Spleen (tissue), 11 donors: ENCODE measurements at regions not wholly inside any gene's neighbourhood (a gene's known extent, or its start where the extent isn't known, plus 50 kb on each side); places are given as distances from the start of the nearest gene placed in this dataset.
A peak's percentile ranks its signal among the peaks of the same experiment; 100 is the strongest.

ENCODE experiments used
- DNase-seq: peaks from one replicate; pipeline ENCODE4 v3.0.0-alpha.2; 2020
- H3K27ac ChIP-seq, 8 donors: fragments of 200-600 bp; sonication (generic) in 7 of 8; 1 replicate in 4 of 8; 2 replicates in 4 of 8; pipeline versions ENCODE4 v1.5.0 to v1.8.0; 2016 to 2021; ENCODE audit warnings: inconsistent platforms in 4 of 8, mild to moderate bottlenecking in 4 of 8, moderate library complexity in 1 of 8
- H3K27me3 ChIP-seq, 7 donors: fragments of 200-600 bp; sonication (generic) in 6 of 7; replicated peaks in 1 of 7; 1 replicate in 4 of 7; 2 replicates in 3 of 7; pipeline versions ENCODE4 v1.5.0 to v1.8.0; 2016 to 2021; ENCODE audit warnings: inconsistent platforms in 3 of 7, mild to moderate bottlenecking in 1 of 7
- H3K36me3 ChIP-seq, 6 donors: fragments of 200-600 bp; sonication (generic) in 5 of 6; 1 replicate in 4 of 6; 2 replicates in 2 of 6; pipeline versions ENCODE4 v1.5.0 to v1.8.0; 2016 to 2021; ENCODE audit warnings: inconsistent platforms in 2 of 6
- H3K4me1 ChIP-seq, 6 donors: fragments of 200-600 bp; sonication (generic) in 5 of 6; 1 replicate in 3 of 6; 2 replicates in 3 of 6; pipeline versions ENCODE4 v1.5.0 to v1.8.0; 2016 to 2021; ENCODE audit warnings: inconsistent platforms in 3 of 6
- H3K4me3 ChIP-seq, 8 donors: fragments of 200-600 bp; sonication (generic) in 7 of 8; 1 replicate in 4 of 8; 2 replicates in 4 of 8; pipeline versions ENCODE4 v1.5.0 to v1.8.0; 2016 to 2021; ENCODE audit warnings: inconsistent platforms in 4 of 8, mild to moderate bottlenecking in 4 of 8, moderate library complexity in 2 of 8
- H3K9me3 ChIP-seq, 8 donors: fragments of 200-600 bp; sonication (generic) in 7 of 8; 1 replicate in 4 of 8; 2 replicates in 4 of 8; pipeline versions ENCODE4 v1.5.0 to v1.8.0; 2016 to 2021; ENCODE audit warnings: inconsistent platforms in 4 of 8
- POLR2A ChIP-seq, 3 donors: fragments of 450-650 bp; IDR thresholded peaks; one replicate each; pipeline ENCODE4 v1.5.1; 2017; ENCODE audit warnings: antibody characterized with exemption in 3 of 3, mild to moderate bottlenecking in 1 of 3
- POLR2AphosphoS5 ChIP-seq, 3 donors: sonication (generic); formaldehyde crosslinking; IDR thresholded peaks; one replicate each; pipeline ENCODE4 v1.5.1; 2017; ENCODE audit warnings: antibody characterized with exemption in 3 of 3
- WGBS, 5 donors: extraction: QIAGEN DNeasy Blood & Tissue Kit in 3 of 5; methylation state at CpG; one replicate each; pipeline versions ENCODE4 v1.1.5 to v1.1.7; 2013 to 2018; 5-methylcytosine and 5-hydroxymethylcytosine counted together
- intact Hi-C: fragments of 100-400 bp; cut with DNase I; formaldehyde crosslinking; loops from one replicate; pipeline ENCODE4 v1.15.0; 2023; ENCODE audit warnings: low total_unique reads
- TF ChIP-seq, protein P1 (sequence below), 11 experiments: fragments of 200-600 bp in 7 of 11; fragments of 450-650 bp in 4 of 11; sonication (generic) in 4 of 11; IDR thresholded peaks in 8 of 11; conservative IDR thresholded peaks in 3 of 11; 1 replicate in 7 of 11; 2 replicates in 4 of 11; pipeline versions ENCODE4 v1.4.0 to v1.8.0; 2016 to 2021; ENCODE audit warnings: antibody characterized with exemption in 11 of 11, inconsistent platforms in 4 of 11, mild to moderate bottlenecking in 1 of 11
- donor health status: healthy with polysubstance abuse.
- donor health status: DM: no; HTN: no; CAD: no; lungs with moderate emphysema.
- donor health status: DM: no; HTN: no; CAD: no.
- donor health status: Bipolar disorder and iron deficiency.
- donor health status: healthy.
- donor health status: DM: no; HTN: no; CAD: no.
- donor health status: DM: yes; HTN: yes; CAD: no.

- TF ChIP-seq POLR2A (IDR thresholded peaks at IDR 0.05) (no peak), POLR2AphosphoS5 (IDR thresholded peaks at IDR 0.05) (no peak)
- TF ChIP-seq, protein P1, sequence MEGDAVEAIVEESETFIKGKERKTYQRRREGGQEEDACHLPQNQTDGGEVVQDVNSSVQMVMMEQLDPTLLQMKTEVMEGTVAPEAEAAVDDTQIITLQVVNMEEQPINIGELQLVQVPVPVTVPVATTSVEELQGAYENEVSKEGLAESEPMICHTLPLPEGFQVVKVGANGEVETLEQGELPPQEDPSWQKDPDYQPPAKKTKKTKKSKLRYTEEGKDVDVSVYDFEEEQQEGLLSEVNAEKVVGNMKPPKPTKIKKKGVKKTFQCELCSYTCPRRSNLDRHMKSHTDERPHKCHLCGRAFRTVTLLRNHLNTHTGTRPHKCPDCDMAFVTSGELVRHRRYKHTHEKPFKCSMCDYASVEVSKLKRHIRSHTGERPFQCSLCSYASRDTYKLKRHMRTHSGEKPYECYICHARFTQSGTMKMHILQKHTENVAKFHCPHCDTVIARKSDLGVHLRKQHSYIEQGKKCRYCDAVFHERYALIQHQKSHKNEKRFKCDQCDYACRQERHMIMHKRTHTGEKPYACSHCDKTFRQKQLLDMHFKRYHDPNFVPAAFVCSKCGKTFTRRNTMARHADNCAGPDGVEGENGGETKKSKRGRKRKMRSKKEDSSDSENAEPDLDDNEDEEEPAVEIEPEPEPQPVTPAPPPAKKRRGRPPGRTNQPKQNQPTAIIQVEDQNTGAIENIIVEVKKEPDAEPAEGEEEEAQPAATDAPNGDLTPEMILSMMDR (IDR thresholded peaks at IDR 0.05 in 8 of 11, conservative IDR thresholded peaks at IDR 0.05 in 3 of 11) = no peak
- WGBS, 5 donors = 38 to 48% (median 40%) methylated on average over 6 of the region's 6 CpGs
- no peak for DNase-seq
- intact Hi-C loops = no loop called here
- Histone ChIP-seq H3K27ac (peak overlapping the region; percentile 43 to 96 (median 92)), H3K27me3 (no peaks in the 10 kb centered on the region), H3K36me3 (no peaks in the 10 kb centered on the region), H3K4me1 (peaks cover under 1 to 48% (median 20%) of the 10 kb centered on the region in 6 donors), H3K4me3 (peak overlapping the region in 2 of 8 donors; percentile 52 to 72), H3K9me3 (peaks cover 0 to 18% (median 13%) of the 10 kb centered on the region in 8 donors)
These were observed 102.3 kb upstream of the BCAT1 start for GRCh38 chr12:25051171-25051570.

DNA sequence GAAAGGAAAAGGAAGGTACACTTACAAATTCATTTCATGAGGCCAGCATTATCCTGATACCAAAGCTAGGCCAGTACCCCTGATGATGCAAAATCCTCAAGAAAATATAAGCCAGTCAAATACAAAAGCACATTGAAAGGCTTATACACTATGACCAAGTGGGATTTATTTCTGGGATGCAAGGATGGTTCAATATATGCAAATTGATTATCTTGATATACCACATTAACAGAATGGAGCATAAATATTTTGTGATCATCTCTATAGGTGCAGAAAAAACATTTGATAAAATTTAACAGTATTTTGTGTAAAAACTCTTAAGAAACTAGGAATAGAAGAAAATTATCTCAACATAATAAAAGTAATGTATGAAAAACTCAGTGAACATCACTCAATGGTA, 97.0 kb upstream of the BCAT1 start:
- Histone ChIP-seq H3K27ac (no peak overlapping the region), H3K4me3 (no peak overlapping the region), H3K36me3 (no peaks in the 10 kb centered on the region), H3K27me3 (no peaks in the 10 kb centered on the region), H3K4me1 (peaks cover 0 to 11% (median 6%) of the 10 kb centered on the region in 6 donors), H3K9me3 (peaks cover 0 to 25% (median 21%) of the 10 kb centered on the region in 8 donors)
- TF ChIP-seq POLR2AphosphoS5 (IDR thresholded peaks at IDR 0.05) (no peak), POLR2A (IDR thresholded peaks at IDR 0.05) (no peak)
- TF ChIP-seq, protein P1 (IDR thresholded peaks at IDR 0.05 in 8 of 11, conservative IDR thresholded peaks at IDR 0.05 in 3 of 11) = no peak
- DNase-seq = no peak
- intact Hi-C loops = no loop called here

GRCh38 chr12:25041006-25041741, 92.3 kb upstream of the BCAT1 start:
- intact Hi-C loops = no loop called here
- H3K4me1 ChIP-seq = peaks cover 0 to 22% (median 8%) of the 10 kb centered on the region in 6 donors
- H3K9me3 ChIP-seq = peaks cover 0 to 9% (median 7%) of the 10 kb centered on the region in 8 donors
- no peaks in the 10 kb centered on the region for H3K27me3 ChIP-seq
- TF ChIP-seq POLR2A (IDR thresholded peaks at IDR 0.05) (no peak), POLR2AphosphoS5 (IDR thresholded peaks at IDR 0.05) (no peak)
- TF ChIP-seq, protein P1 (IDR thresholded peaks at IDR 0.05 in 8 of 11, conservative IDR thresholded peaks at IDR 0.05 in 3 of 11) = no peak
- 72 to 84% (median 83%) methylated on average over 9 of the region's 9 CpGs for WGBS, 5 donors
- no peak overlapping the region for H3K4me3 ChIP-seq
- no peaks in the 10 kb centered on the region for H3K36me3 ChIP-seq
- no peak for DNase-seq
- H3K27ac ChIP-seq = peak overlapping the region in 1 of 8 donors; percentile 4

GRCh38 chr12:25040593-25040992, 91.7 kb upstream of the BCAT1 start:
- Histone ChIP-seq H3K27ac (no peak overlapping the region), H3K36me3 (no peaks in the 10 kb centered on the region), H3K4me1 (peaks cover 0 to 22% (median 8%) of the 10 kb centered on the region in 6 donors), H3K9me3 (peaks cover 0 to 4% (median 1%) of the 10 kb centered on the region in 8 donors), H3K27me3 (no peaks in the 10 kb centered on the region), H3K4me3 (no peak overlapping the region)
- TF ChIP-seq POLR2A (IDR thresholded peaks at IDR 0.05) (no peak), POLR2AphosphoS5 (IDR thresholded peaks at IDR 0.05) (no peak)
- TF ChIP-seq, protein P1 (IDR thresholded peaks at IDR 0.05 in 8 of 11, conservative IDR thresholded peaks at IDR 0.05 in 3 of 11) = no peak
- WGBS, 5 donors = 64 to 86% (median 80%) methylated on average over 4 of the region's 4 CpGs
- intact Hi-C loops = no loop called here
- DNase-seq = no peak
